Astrocyte (in vitro differentiated cells and primary cell): ENCODE measurements at regions not wholly inside any gene's neighbourhood (a gene's known extent, or its start where the extent isn't known, plus 50 kb on each side); places are given as distances from the start of the nearest gene placed in this dataset.

ENCODE experiments used
- DNase-seq: peaks from one replicate; pipeline ENCODE4 v3.0.0-alpha.2; 2010; ENCODE audit warnings: low read depth
- FAIRE-seq: peaks from 2 replicates; lab custom pipeline; 2011; peaks lifted over from hg19 to GRCh38; lab: Jason Lieb, UNC
- H2AFZ ChIP-seq: 2 replicates; pipeline ENCODE4 v1.6.0; 2012; ENCODE audit warnings: low read depth, low read length, inconsistent platforms
- H3K27ac ChIP-seq: 2 replicates; pipeline ENCODE4 v1.5.1; 2011; ENCODE audit warnings: low read depth, low read length, inconsistent platforms
- H3K27me3 ChIP-seq: 2 replicates; pipeline ENCODE4 v1.6.0; 2011; ENCODE audit warnings: low read length, inconsistent platforms; ENCODE audit not compliant: insufficient read depth
- H3K36me3 ChIP-seq: 2 replicates; pipeline ENCODE4 v1.5.1; 2011; ENCODE audit warnings: low read length, inconsistent platforms; ENCODE audit not compliant: insufficient read depth
- H3K4me1 ChIP-seq: 2 replicates; pipeline ENCODE4 v1.5.1; 2011; ENCODE audit warnings: low read length, inconsistent platforms; ENCODE audit not compliant: insufficient read depth
- H3K4me2 ChIP-seq: 2 replicates; pipeline ENCODE4 v1.6.0; 2012; ENCODE audit warnings: low read length, inconsistent platforms
- H3K4me3 ChIP-seq: 2 replicates; pipeline ENCODE4 v1.5.1; 2011; ENCODE audit warnings: low read depth, mild to moderate bottlenecking, low read length, inconsistent platforms; ENCODE audit not compliant: insufficient read depth
- H3K79me2 ChIP-seq: 2 replicates; pipeline ENCODE4 v1.6.0; 2012; ENCODE audit warnings: mild to moderate bottlenecking, low read length, inconsistent platforms; ENCODE audit not compliant: insufficient read depth
- H3K9ac ChIP-seq: 2 replicates; pipeline ENCODE4 v1.6.0; 2012; ENCODE audit warnings: mild to moderate bottlenecking, low read length, inconsistent platforms
- H3K9me3 ChIP-seq: 2 replicates; pipeline ENCODE4 v1.5.1; 2012; ENCODE audit warnings: low read depth, mild to moderate bottlenecking, low read length, inconsistent platforms; ENCODE audit not compliant: insufficient read depth
- H4K20me1 ChIP-seq: 2 replicates; pipeline ENCODE4 v1.6.0; 2012; ENCODE audit warnings: low read length, inconsistent platforms; ENCODE audit not compliant: insufficient read depth
- H3K27ac Mint-ChIP-seq: one replicate; pipeline ENCODE4 v1.8.0; 2021; ENCODE audit warnings: mild to moderate bottlenecking, mixed read lengths; ENCODE audit not compliant: unreplicated experiment
- H3K27me3 Mint-ChIP-seq: one replicate; pipeline ENCODE4 v1.8.0; 2021; ENCODE audit warnings: low read depth, mixed read lengths; ENCODE audit not compliant: unreplicated experiment
- H3K36me3 Mint-ChIP-seq: one replicate; pipeline ENCODE4 v1.8.0; 2021; ENCODE audit warnings: low read depth, mixed read lengths; ENCODE audit not compliant: unreplicated experiment
- H3K4me1 Mint-ChIP-seq: one replicate; pipeline ENCODE4 v1.8.0; 2021; ENCODE audit warnings: low read depth, mixed read lengths; ENCODE audit not compliant: unreplicated experiment
- H3K4me3 Mint-ChIP-seq: one replicate; pipeline ENCODE4 v1.8.0; 2021; ENCODE audit warnings: mild to moderate bottlenecking, moderate library complexity, mixed read lengths; ENCODE audit not compliant: unreplicated experiment
- H3K9me3 Mint-ChIP-seq: one replicate; pipeline ENCODE4 v1.8.0; 2021; ENCODE audit warnings: mild to moderate bottlenecking, mixed read lengths; ENCODE audit not compliant: unreplicated experiment
- EZH2 ChIP-seq: IDR thresholded peaks from 2 replicates; pipeline ENCODE4 v1.6.1; 2012; ENCODE audit warnings: mild to moderate bottlenecking, low read length, inconsistent platforms; ENCODE audit not compliant: insufficient read depth
- TF ChIP-seq, protein P1 (sequence below): IDR thresholded peaks from 2 replicates; pipeline ENCODE4 v1.5.1; 2011; ENCODE audit warnings: low read depth, mild to moderate bottlenecking, inconsistent platforms, low read length, moderate library complexity; ENCODE audit not compliant: insufficient read depth

DNA sequence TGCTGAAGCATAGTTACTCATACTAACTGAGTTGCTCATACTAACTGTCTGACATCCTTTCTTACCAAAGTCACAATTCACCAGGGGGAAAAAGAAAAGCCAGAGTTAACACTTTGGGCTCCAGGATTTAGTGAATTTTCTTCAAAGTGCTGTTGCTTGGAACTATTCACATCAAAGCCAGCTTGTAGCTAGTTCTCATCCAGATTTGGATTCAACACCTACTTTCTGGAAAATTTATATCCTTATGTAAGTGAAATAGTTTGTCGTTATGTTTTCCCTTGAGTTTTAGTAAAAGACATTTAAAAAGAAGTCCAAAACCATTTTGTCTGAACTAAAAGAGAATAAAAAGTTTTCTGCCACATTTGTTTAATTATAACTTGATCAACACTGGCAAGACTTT lies 264.6 kb downstream of the BRINP2 start:
- H3K4me3 ChIP-seq: no peak overlapping the region
- Mint-ChIP-seq H3K4me3 (no peak overlapping the region), H3K9me3 (peaks cover 3% of the 10 kb centered on the region), H3K4me1 (no peaks in the 10 kb centered on the region), H3K36me3 (no peaks in the 10 kb centered on the region), H3K27me3 (peaks cover 13% of the 10 kb centered on the region), H3K27ac (no peak overlapping the region)
- no peaks in the 10 kb centered on the region for H3K9me3 ChIP-seq
- no peak overlapping the region for H3K4me2 ChIP-seq
- TF ChIP-seq, protein P1, sequence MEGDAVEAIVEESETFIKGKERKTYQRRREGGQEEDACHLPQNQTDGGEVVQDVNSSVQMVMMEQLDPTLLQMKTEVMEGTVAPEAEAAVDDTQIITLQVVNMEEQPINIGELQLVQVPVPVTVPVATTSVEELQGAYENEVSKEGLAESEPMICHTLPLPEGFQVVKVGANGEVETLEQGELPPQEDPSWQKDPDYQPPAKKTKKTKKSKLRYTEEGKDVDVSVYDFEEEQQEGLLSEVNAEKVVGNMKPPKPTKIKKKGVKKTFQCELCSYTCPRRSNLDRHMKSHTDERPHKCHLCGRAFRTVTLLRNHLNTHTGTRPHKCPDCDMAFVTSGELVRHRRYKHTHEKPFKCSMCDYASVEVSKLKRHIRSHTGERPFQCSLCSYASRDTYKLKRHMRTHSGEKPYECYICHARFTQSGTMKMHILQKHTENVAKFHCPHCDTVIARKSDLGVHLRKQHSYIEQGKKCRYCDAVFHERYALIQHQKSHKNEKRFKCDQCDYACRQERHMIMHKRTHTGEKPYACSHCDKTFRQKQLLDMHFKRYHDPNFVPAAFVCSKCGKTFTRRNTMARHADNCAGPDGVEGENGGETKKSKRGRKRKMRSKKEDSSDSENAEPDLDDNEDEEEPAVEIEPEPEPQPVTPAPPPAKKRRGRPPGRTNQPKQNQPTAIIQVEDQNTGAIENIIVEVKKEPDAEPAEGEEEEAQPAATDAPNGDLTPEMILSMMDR: no peak
- TF ChIP-seq EZH2: no peak
- H3K27me3 ChIP-seq: peaks cover 2% of the 10 kb centered on the region
- FAIRE-seq (no peak), DNase-seq (no peak)
- no peaks in the 10 kb centered on the region for H4K20me1 ChIP-seq
- no peak overlapping the region for H3K27ac ChIP-seq
- no peaks in the 10 kb centered on the region for H3K79me2 ChIP-seq
- H2AFZ ChIP-seq: no peak overlapping the region
- H3K4me1 ChIP-seq: no peaks in the 10 kb centered on the region
- no peaks in the 10 kb centered on the region for H3K36me3 ChIP-seq
- H3K9ac ChIP-seq: no peak overlapping the region

DNA sequence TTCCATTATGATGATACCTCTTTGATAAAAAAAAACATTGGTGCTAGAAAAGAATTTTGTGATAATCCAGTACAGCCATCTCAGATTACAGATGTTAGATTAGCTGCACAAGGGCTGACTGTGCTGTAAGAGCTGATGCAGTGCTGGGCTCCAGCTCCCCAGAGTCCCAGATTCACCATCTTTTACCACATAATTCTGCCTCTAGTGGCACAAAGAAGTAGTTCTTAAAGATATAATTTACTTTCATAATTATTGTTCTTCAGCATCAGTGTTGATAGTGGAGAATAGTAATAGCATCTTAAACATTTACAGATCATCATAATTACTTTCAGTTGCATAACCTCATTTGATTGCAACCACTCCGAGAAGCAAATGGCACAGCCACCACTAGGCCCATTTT lies 262.1 kb downstream of the BRINP2 start:
- DNase-seq (no peak), FAIRE-seq (no peak)
- peaks cover 13% of the 10 kb centered on the region for H3K27me3 Mint-ChIP-seq
- no peak overlapping the region for H3K4me2 ChIP-seq
- no peak overlapping the region for H3K27ac ChIP-seq
- no peaks in the 10 kb centered on the region for H3K4me1 Mint-ChIP-seq
- H3K4me3 ChIP-seq: no peak overlapping the region
- no peaks in the 10 kb centered on the region for H3K36me3 Mint-ChIP-seq
- no peaks in the 10 kb centered on the region for H3K79me2 ChIP-seq
- H3K36me3 ChIP-seq: no peaks in the 10 kb centered on the region
- no peaks in the 10 kb centered on the region for H3K4me1 ChIP-seq
- no peaks in the 10 kb centered on the region for H3K9me3 ChIP-seq
- no peak for TF ChIP-seq EZH2
- TF ChIP-seq, protein P1: peak; percentile 8
- H3K27ac Mint-ChIP-seq: no peak overlapping the region
- peaks cover 3% of the 10 kb centered on the region for H3K9me3 Mint-ChIP-seq
- no peak overlapping the region for H3K9ac ChIP-seq
- H3K4me3 Mint-ChIP-seq: no peak overlapping the region
- H3K27me3 ChIP-seq: peaks cover 2% of the 10 kb centered on the region
- H4K20me1 ChIP-seq: no peaks in the 10 kb centered on the region
- H2AFZ ChIP-seq: no peak overlapping the region

DNA sequence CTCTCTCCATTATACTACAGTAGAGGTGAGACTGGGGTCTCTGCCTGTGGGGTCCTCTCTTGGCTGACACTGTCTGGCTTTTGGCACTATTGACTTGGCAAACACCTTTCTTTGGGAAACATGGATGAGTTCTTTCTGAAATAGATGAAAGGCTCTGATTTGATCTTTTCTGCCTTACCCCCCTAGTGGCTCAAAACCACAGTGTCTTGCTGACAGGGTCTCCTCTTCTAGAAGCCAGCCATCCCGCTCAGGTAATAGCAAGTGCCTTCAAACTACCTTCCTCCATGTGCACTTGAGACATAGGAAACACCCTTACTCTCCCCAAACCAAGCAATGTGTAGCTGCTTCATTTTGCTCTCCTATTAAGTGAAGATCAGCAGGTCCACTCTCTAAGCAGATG lies 260.4 kb downstream of the BRINP2 start:
- DNase-seq (no peak), FAIRE-seq (no peak)
- H3K79me2 ChIP-seq: no peaks in the 10 kb centered on the region
- H3K9ac ChIP-seq: no peak overlapping the region
- H3K9me3 ChIP-seq: no peaks in the 10 kb centered on the region
- TF ChIP-seq, protein P1: no peak
- no peak for TF ChIP-seq EZH2
- peaks cover 2% of the 10 kb centered on the region for H3K27me3 ChIP-seq
- Mint-ChIP-seq H3K36me3 (no peaks in the 10 kb centered on the region), H3K4me3 (no peak overlapping the region), H3K4me1 (no peaks in the 10 kb centered on the region), H3K9me3 (peaks cover under 1% of the 10 kb centered on the region), H3K27me3 (peaks cover 13% of the 10 kb centered on the region), H3K27ac (no peak overlapping the region)
- no peak overlapping the region for H3K4me2 ChIP-seq
- H3K4me1 ChIP-seq: no peaks in the 10 kb centered on the region
- no peak overlapping the region for H3K4me3 ChIP-seq
- H3K27ac ChIP-seq: no peak overlapping the region
- H4K20me1 ChIP-seq: no peaks in the 10 kb centered on the region
- H3K36me3 ChIP-seq: no peaks in the 10 kb centered on the region
- H2AFZ ChIP-seq: no peak overlapping the region
